ENCODE measurements at regions not wholly inside any gene's neighbourhood (a gene's known extent, or its start where the extent isn't known, plus 50 kb on each side); places are given as distances from the start of the nearest gene placed in this dataset.

DNA sequence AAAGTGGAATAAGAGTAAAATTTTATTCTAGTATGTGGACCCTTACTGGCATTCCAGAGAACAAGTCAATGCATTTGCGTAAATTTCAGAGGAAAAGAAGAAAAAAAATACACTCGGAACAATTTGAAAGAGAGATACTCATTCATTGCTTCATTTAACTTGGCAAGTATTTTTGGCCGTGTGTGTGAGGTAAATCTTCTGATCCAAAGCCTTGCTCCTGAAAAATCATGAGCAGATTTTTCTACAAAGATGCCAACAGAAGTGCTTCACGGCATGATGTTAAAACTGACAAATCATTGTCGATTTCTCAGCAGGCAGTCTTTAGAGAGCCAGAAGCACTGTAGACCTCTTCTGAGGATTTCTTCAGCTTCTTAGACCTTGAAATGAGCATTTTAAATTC, 194.0 kb downstream of the COX18 start:
- TF ChIP-seq, protein P1, sequence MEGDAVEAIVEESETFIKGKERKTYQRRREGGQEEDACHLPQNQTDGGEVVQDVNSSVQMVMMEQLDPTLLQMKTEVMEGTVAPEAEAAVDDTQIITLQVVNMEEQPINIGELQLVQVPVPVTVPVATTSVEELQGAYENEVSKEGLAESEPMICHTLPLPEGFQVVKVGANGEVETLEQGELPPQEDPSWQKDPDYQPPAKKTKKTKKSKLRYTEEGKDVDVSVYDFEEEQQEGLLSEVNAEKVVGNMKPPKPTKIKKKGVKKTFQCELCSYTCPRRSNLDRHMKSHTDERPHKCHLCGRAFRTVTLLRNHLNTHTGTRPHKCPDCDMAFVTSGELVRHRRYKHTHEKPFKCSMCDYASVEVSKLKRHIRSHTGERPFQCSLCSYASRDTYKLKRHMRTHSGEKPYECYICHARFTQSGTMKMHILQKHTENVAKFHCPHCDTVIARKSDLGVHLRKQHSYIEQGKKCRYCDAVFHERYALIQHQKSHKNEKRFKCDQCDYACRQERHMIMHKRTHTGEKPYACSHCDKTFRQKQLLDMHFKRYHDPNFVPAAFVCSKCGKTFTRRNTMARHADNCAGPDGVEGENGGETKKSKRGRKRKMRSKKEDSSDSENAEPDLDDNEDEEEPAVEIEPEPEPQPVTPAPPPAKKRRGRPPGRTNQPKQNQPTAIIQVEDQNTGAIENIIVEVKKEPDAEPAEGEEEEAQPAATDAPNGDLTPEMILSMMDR (conservative IDR thresholded peaks at IDR 0.05; ENCODE audit: low read depth, low read length): no peak
- TF ChIP-seq EZH2 (IDR thresholded peaks at IDR 0.05; ENCODE audit: borderline replicate concordance, low read depth, low read length, poor library complexity, severe bottlenecking): no peak
